Caco-2 (cell line): ENCODE measurements at regions not wholly inside any gene's neighbourhood (a gene's known extent, or its start where the extent isn't known, plus 50 kb on each side); places are given as distances from the start of the nearest gene placed in this dataset.

Source experiments
- BruUV-seq: library from RNA; stranded (reverse); fragments of 400-500 nt; replicated peaks from 2 replicates; lab custom pipeline; 2021; lab: Mats Ljungman, UMichigan
- CTCF ChIA-PET: fragments of 300-600 bp; sonication (Branson Sonifier 250); formaldehyde crosslinking; loops from one replicate; lab custom pipeline; 2022; ENCODE audit warnings: antibody characterized with exemption; lab: Charles Lee
- POLR2A ChIA-PET: fragments of 300-600 bp; sonication (Branson Sonifier 250); formaldehyde crosslinking; loops from one replicate; lab custom pipeline; 2022; ENCODE audit warnings: antibody characterized with exemption; lab: Charles Lee
- DNase-seq, 2 experiments: peaks; one replicate each; pipeline versions ENCODE4 v3.0.0 to v3.0.0-alpha.2; 2020 to 2022
- H3K27me3 ChIP-seq: replicated peaks from 2 replicates; pipeline ENCODE4 v1.6.0; 2011; ENCODE audit warnings: low read length; ENCODE audit not compliant: control insufficient read depth, insufficient read depth
- H3K36me3 ChIP-seq: 2 replicates; pipeline ENCODE4 v1.5.1; 2011; ENCODE audit warnings: low read length; ENCODE audit not compliant: control insufficient read depth, insufficient read depth
- H3K4me1 ChIP-seq: fragments of 250-450 bp; sonication (Bioruptor Pico); 2 replicates; pipeline ENCODE4 v1.5.1; 2020; ENCODE audit warnings: mild to moderate bottlenecking
- H3K4me3 ChIP-seq: 2 replicates; pipeline ENCODE4 v1.5.1; 2011; ENCODE audit warnings: low read depth, mild to moderate bottlenecking, control low read depth, low read length
- H3K9me3 ChIP-seq: fragments of 250-450 bp; sonication (Bioruptor Pico); 2 replicates; pipeline ENCODE4 v1.5.1; 2020; ENCODE audit warnings: mild to moderate bottlenecking, moderate library complexity
- H3K27ac Mint-ChIP-seq: one replicate; pipeline ENCODE4 v1.8.0; 2022; ENCODE audit warnings: mixed read lengths; ENCODE audit not compliant: unreplicated experiment
- H3K27me3 Mint-ChIP-seq: one replicate; pipeline ENCODE4 v1.8.0; 2022; ENCODE audit warnings: mixed read lengths; ENCODE audit not compliant: insufficient read depth, unreplicated experiment
- H3K36me3 Mint-ChIP-seq: one replicate; pipeline ENCODE4 v1.8.0; 2022; ENCODE audit warnings: mild to moderate bottlenecking, mixed read lengths; ENCODE audit not compliant: insufficient read depth, unreplicated experiment
- H3K4me1 Mint-ChIP-seq: one replicate; pipeline ENCODE4 v1.8.0; 2022; ENCODE audit warnings: low read depth, mixed read lengths; ENCODE audit not compliant: unreplicated experiment
- H3K4me3 Mint-ChIP-seq: one replicate; pipeline ENCODE4 v1.8.0; 2022; ENCODE audit warnings: mild to moderate bottlenecking, moderate library complexity, mixed read lengths; ENCODE audit not compliant: unreplicated experiment
- H3K9me3 Mint-ChIP-seq: one replicate; pipeline ENCODE4 v1.8.0; 2022; ENCODE audit warnings: mixed read lengths; ENCODE audit not compliant: unreplicated experiment
- intact Hi-C: fragments of 100-400 bp; cut with micrococcal nuclease; formaldehyde crosslinking; loops from one replicate; pipeline ENCODE4 v1.10.0; 2022; ENCODE audit not compliant: unreplicated experiment
- TF ChIP-seq, protein P1 (sequence below), 2 experiments: fragments of 200-600 bp in 1 of 2; IDR thresholded peaks; 1 replicate in 1 of 2; 2 replicates in 1 of 2; pipeline versions ENCODE4 v1.5.1 to v1.8.0; 2011 to 2022; ENCODE audit warnings: antibody characterized with exemption in 1 of 2, control low read depth in 1 of 2, inconsistent platforms in 1 of 2, low read depth in 1 of 2, low read length in 1 of 2, mild to moderate bottlenecking in 1 of 2, moderate library complexity in 1 of 2; ENCODE audit not compliant: insufficient read depth in 1 of 2, severe bottlenecking in 1 of 2, unreplicated experiment in 1 of 2

- Histone ChIP-seq H3K4me3 (no peak overlapping the region), H3K9me3 (no peaks in the 10 kb centered on the region), H3K36me3 (no peaks in the 10 kb centered on the region), H3K4me1 (no peaks in the 10 kb centered on the region), H3K27me3 (no peaks in the 10 kb centered on the region; the same call in 1 of the 2 replicates)
- TF ChIP-seq, protein P1, sequence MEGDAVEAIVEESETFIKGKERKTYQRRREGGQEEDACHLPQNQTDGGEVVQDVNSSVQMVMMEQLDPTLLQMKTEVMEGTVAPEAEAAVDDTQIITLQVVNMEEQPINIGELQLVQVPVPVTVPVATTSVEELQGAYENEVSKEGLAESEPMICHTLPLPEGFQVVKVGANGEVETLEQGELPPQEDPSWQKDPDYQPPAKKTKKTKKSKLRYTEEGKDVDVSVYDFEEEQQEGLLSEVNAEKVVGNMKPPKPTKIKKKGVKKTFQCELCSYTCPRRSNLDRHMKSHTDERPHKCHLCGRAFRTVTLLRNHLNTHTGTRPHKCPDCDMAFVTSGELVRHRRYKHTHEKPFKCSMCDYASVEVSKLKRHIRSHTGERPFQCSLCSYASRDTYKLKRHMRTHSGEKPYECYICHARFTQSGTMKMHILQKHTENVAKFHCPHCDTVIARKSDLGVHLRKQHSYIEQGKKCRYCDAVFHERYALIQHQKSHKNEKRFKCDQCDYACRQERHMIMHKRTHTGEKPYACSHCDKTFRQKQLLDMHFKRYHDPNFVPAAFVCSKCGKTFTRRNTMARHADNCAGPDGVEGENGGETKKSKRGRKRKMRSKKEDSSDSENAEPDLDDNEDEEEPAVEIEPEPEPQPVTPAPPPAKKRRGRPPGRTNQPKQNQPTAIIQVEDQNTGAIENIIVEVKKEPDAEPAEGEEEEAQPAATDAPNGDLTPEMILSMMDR (IDR thresholded peaks at IDR 0.05; ENCODE audit: insufficient read depth in 1 of 2, low read depth in 1 of 2, low read length in 1 of 2, severe bottlenecking in 1 of 2, unreplicated experiment in 1 of 2): no peak
- BruUV-seq: no TSS peak
- H3K36me3 Mint-ChIP-seq: no peaks in the 10 kb centered on the region
- H3K9me3 Mint-ChIP-seq: no peaks in the 10 kb centered on the region
- H3K4me3 Mint-ChIP-seq: no peak overlapping the region
- peaks cover 3% of the 10 kb centered on the region for H3K27me3 Mint-ChIP-seq
- DNase-seq: no peak
- POLR2A ChIA-PET: no interaction called here
- CTCF ChIA-PET: no interaction called here
- H3K27ac Mint-ChIP-seq: no peak overlapping the region
- H3K4me1 Mint-ChIP-seq: no peaks in the 10 kb centered on the region
- intact Hi-C loops: no loop called here
These were observed 268.9 kb upstream of the IRX2 start for GRCh38 chr5:3020426-3020825.

GRCh38 chr5:3019045-3019444 is 267.6 kb upstream of the IRX2 start:
- Histone ChIP-seq H3K9me3 (no peaks in the 10 kb centered on the region), H3K4me3 (no peak overlapping the region), H3K36me3 (no peaks in the 10 kb centered on the region), H3K27me3 (no peaks in the 10 kb centered on the region; the same call in 1 of the 2 replicates), H3K4me1 (no peaks in the 10 kb centered on the region)
- Mint-ChIP-seq H3K27ac (no peak overlapping the region), H3K4me1 (no peaks in the 10 kb centered on the region), H3K36me3 (no peaks in the 10 kb centered on the region), H3K27me3 (peaks cover 3% of the 10 kb centered on the region), H3K9me3 (no peaks in the 10 kb centered on the region), H3K4me3 (no peak overlapping the region)
- ChIA-PET POLR2A (no interaction called here), CTCF (no interaction called here)
- no peak for DNase-seq
- no TSS peak for BruUV-seq
- intact Hi-C loops: no loop called here
- TF ChIP-seq, protein P1 (IDR thresholded peaks at IDR 0.05; ENCODE audit: insufficient read depth in 1 of 2, low read depth in 1 of 2, low read length in 1 of 2, severe bottlenecking in 1 of 2, unreplicated experiment in 1 of 2): no peak

DNA sequence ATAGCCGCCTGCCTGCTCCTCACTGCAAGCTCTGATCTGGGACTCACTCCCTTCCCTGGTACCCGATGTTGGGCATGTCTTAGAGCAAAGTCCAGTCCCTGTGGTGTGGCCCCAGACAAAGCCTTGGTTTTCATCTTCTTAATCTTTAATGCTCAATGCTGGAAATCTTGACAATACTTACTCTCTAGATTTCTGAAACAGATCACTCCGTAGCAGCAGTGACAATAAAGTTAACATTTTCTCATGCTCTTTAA is 260.2 kb upstream of the IRX2 start:
- no peaks in the 10 kb centered on the region for H3K9me3 ChIP-seq
- H3K36me3 Mint-ChIP-seq: no peaks in the 10 kb centered on the region
- ChIA-PET CTCF (no interaction called here), POLR2A (no interaction called here)
- H3K4me3 Mint-ChIP-seq: no peak overlapping the region
- H3K4me1 Mint-ChIP-seq: no peaks in the 10 kb centered on the region
- no TSS peak for BruUV-seq
- no peak overlapping the region for H3K27ac Mint-ChIP-seq
- H3K36me3 ChIP-seq: no peaks in the 10 kb centered on the region
- no peak overlapping the region for H3K4me3 ChIP-seq
- no peaks in the 10 kb centered on the region for H3K9me3 Mint-ChIP-seq
- no peak for DNase-seq
- no peaks in the 10 kb centered on the region for H3K27me3 ChIP-seq
- H3K27me3 Mint-ChIP-seq: peaks cover 6% of the 10 kb centered on the region
- H3K4me1 ChIP-seq: no peaks in the 10 kb centered on the region
- intact Hi-C loops: no loop called here
- TF ChIP-seq, protein P1 (IDR thresholded peaks at IDR 0.05; ENCODE audit: insufficient read depth in 1 of 2, low read depth in 1 of 2, low read length in 1 of 2, severe bottlenecking in 1 of 2, unreplicated experiment in 1 of 2): no peak
